SK-N-SH (cell line): ENCODE measurements at regions not wholly inside any gene's neighbourhood (a gene's known extent, or its start where the extent isn't known, plus 50 kb on each side); places are given as distances from the start of the nearest gene placed in this dataset.

ENCODE experiments used
- CTCF ChIA-PET: fragments of 300-600, 350-600 bp; formaldehyde crosslinking; extraction: SDS; loops from one replicate; lab custom pipeline; 2021; lab: Yijun Ruan, JAX
- POLR2A ChIA-PET: fragments of 350-600 bp; sonication (Branson Sonifier 250); formaldehyde crosslinking; extraction: SDS; loops from one replicate; lab custom pipeline; 2020; ENCODE audit warnings: antibody characterized with exemption, inconsistent platforms; lab: Yijun Ruan, JAX
- DNase-seq: peaks from one replicate; pipeline ENCODE4 v3.0.0; 2012
- H2AFZ ChIP-seq: fragments of 200-600 bp; sonication (generic); 2 replicates; pipeline ENCODE4 v1.8.1; 2016; ENCODE audit warnings: antibody characterized with exemption, mild to moderate bottlenecking, low read depth
- H3F3A ChIP-seq: fragments of 200-600 bp; sonication (generic); replicated peaks from 2 replicates; pipeline ENCODE3; 2016; ENCODE audit warnings: antibody characterized with exemption, mild to moderate bottlenecking; ENCODE audit not compliant: insufficient read depth
- H3K27ac ChIP-seq, 2 experiments: fragments of 200-500 bp in 1 of 2; fragments of 200-600 bp in 1 of 2; sonication (Bioruptor generic) in 1 of 2; sonication (generic), shearing (Covaris generic) in 1 of 2; 2 replicates each; pipeline versions ENCODE4 v1.5.1 to v1.6.1; 2014 to 2016; ENCODE audit warnings: low read depth in 2 of 2, inconsistent platforms in 1 of 2, low read length in 1 of 2, mild to moderate bottlenecking in 1 of 2, mixed read lengths in 1 of 2
- H3K27me3 ChIP-seq: fragments of 200-600 bp; sonication (generic), shearing (Covaris generic); 2 replicates; pipeline ENCODE4 v1.6.1; 2016; ENCODE audit warnings: mixed run types; ENCODE audit not compliant: insufficient read depth
- H3K36me3 ChIP-seq, 2 experiments: fragments of 200-500 bp in 1 of 2; fragments of 200-600 bp in 1 of 2; sonication (Bioruptor generic) in 1 of 2; sonication (generic) in 1 of 2; replicated peaks in 1 of 2; 2 replicates each; pipeline versions ENCODE3 to v1.5.1; 2014 to 2016; ENCODE audit warnings: low read length in 1 of 2, mild to moderate bottlenecking in 1 of 2; ENCODE audit not compliant: insufficient read depth in 2 of 2, control insufficient read depth in 1 of 2
- H3K4me1 ChIP-seq, 2 experiments: fragments of 200-500 bp in 1 of 2; fragments of 200-600 bp in 1 of 2; sonication (Bioruptor generic) in 1 of 2; sonication (generic), shearing (Covaris generic) in 1 of 2; 2 replicates each; pipeline versions ENCODE4 v1.5.1 to v1.6.1; 2014 to 2016; ENCODE audit warnings: low read depth in 1 of 2, low read length in 1 of 2, mixed run types in 1 of 2; ENCODE audit not compliant: insufficient read depth in 2 of 2, control insufficient read depth in 1 of 2
- H3K4me2 ChIP-seq: fragments of 200-600 bp; sonication (generic), shearing (Covaris generic); 2 replicates; pipeline ENCODE4 v1.6.1; 2017; ENCODE audit warnings: mixed run types
- H3K4me3 ChIP-seq, 2 experiments: fragments of 200-500 bp in 1 of 2; fragments of 200-600 bp in 1 of 2; sonication (Bioruptor generic) in 1 of 2; sonication (generic), shearing (Covaris generic) in 1 of 2; 2 replicates each; pipeline versions ENCODE4 v1.5.1 to v1.8.1; 2014 to 2016; ENCODE audit warnings: low read depth in 2 of 2, inconsistent platforms in 1 of 2, low read length in 1 of 2, mild to moderate bottlenecking in 1 of 2, mixed read lengths in 1 of 2, moderate library complexity in 1 of 2
- H3K79me2 ChIP-seq: fragments of 200-600 bp; sonication (generic); 2 replicates; pipeline ENCODE4 v1.8.1; 2017; ENCODE audit warnings: mild to moderate bottlenecking; ENCODE audit not compliant: insufficient read depth
- H3K9ac ChIP-seq: fragments of 200-600 bp; sonication (generic); 2 replicates; pipeline ENCODE4 v1.6.1; 2017; ENCODE audit warnings: mixed run types
- H3K9me2 ChIP-seq: fragments of 200-600 bp; sonication (generic); 2 replicates; pipeline ENCODE4 v1.6.1; 2017; ENCODE audit warnings: mixed run types
- H3K9me3 ChIP-seq: fragments of 200-600 bp; sonication (generic); 2 replicates; pipeline ENCODE4 v1.6.1; 2017; ENCODE audit warnings: mixed run types, mild to moderate bottlenecking, moderate library complexity
- H4K20me1 ChIP-seq: fragments of 200-600 bp; sonication (generic); 2 replicates; pipeline ENCODE4 v1.6.1; 2017; ENCODE audit warnings: mild to moderate bottlenecking, mixed run types; ENCODE audit not compliant: insufficient read depth
- CHD2 ChIP-seq: fragments of 150-350 bp; IDR thresholded peaks from 2 replicates; pipeline ENCODE4 v1.6.1; 2018; ENCODE audit warnings: low read length; ENCODE audit not compliant: partially characterized antibody
- ELF1 ChIP-seq: IDR thresholded peaks from 2 replicates; pipeline ENCODE4 v1.4.0; 2012
- EP300 ChIP-seq, 2 experiments: IDR thresholded peaks; 2 replicates each; pipeline versions ENCODE4 v1.4.0 to v1.6.1; 2012; ENCODE audit warnings: borderline replicate concordance in 1 of 2, low read depth in 1 of 2, low read length in 1 of 2
- FOXJ3 ChIP-seq: sonication (generic); formaldehyde crosslinking; IDR thresholded peaks from 2 replicates; pipeline ENCODE4 v1.5.1; 2020; ENCODE audit warnings: mild to moderate bottlenecking, missing genetic modification reagents
- FOXM1 ChIP-seq: IDR thresholded peaks from 2 replicates; pipeline ENCODE4 v1.4.0; 2012; ENCODE audit warnings: low read depth, mild to moderate bottlenecking
- MAX ChIP-seq: IDR thresholded peaks from 2 replicates; pipeline ENCODE4 v1.4.0; 2012; ENCODE audit warnings: low read depth
- POLR2AphosphoS5 ChIP-seq: IDR thresholded peaks from 2 replicates; pipeline ENCODE4 v1.6.1; 2012; ENCODE audit warnings: low read depth, low read length
- RAD21 ChIP-seq: IDR thresholded peaks from 2 replicates; pipeline ENCODE4 v1.6.1; 2012; ENCODE audit warnings: mild to moderate bottlenecking, low read length
- RCOR1 ChIP-seq: fragments of 150-350 bp; IDR thresholded peaks from 2 replicates; pipeline ENCODE4 v1.6.1; 2017; ENCODE audit warnings: antibody characterized with exemption, low read length
- RXRA ChIP-seq: IDR thresholded peaks from 2 replicates; pipeline ENCODE4 v1.4.0; 2012; ENCODE audit warnings: low read depth, mild to moderate bottlenecking, borderline replicate concordance
- SIN3A ChIP-seq: IDR thresholded peaks from 2 replicates; pipeline ENCODE4 v1.6.1; 2012; ENCODE audit warnings: low read depth, mild to moderate bottlenecking, low read length, moderate library complexity, borderline replicate concordance
- SMC3 ChIP-seq: IDR thresholded peaks from 2 replicates; pipeline ENCODE4 v1.6.1; 2012; ENCODE audit warnings: low read depth, low read length, improper control_type of control experiment
- TEAD4 ChIP-seq: IDR thresholded peaks from 2 replicates; pipeline ENCODE4 v1.4.0; 2012; ENCODE audit warnings: mild to moderate bottlenecking, borderline replicate concordance; ENCODE audit not compliant: insufficient read depth
- WGBS: methylation state at CpG from one replicate; pipeline ENCODE4 v1.1.6; 2017; ENCODE audit warnings: low lambda C conversion rate; 5-methylcytosine and 5-hydroxymethylcytosine counted together
- TF ChIP-seq, protein P1 (sequence below): IDR thresholded peaks from 2 replicates; pipeline ENCODE4 v1.4.0; 2012; ENCODE audit warnings: low read depth, borderline replicate concordance
- TF ChIP-seq, protein P2 (sequence below): IDR thresholded peaks from 2 replicates; pipeline ENCODE4; 2012
- TF ChIP-seq, protein P3 (sequence below): fragments of 200-600 bp; sonication (generic); IDR thresholded peaks from 2 replicates; pipeline ENCODE4 v1.6.1; 2017; ENCODE audit warnings: antibody characterized with exemption, mild to moderate bottlenecking, moderate library complexity
- TF ChIP-seq, protein P4 (sequence below): fragments of 150-350 bp; IDR thresholded peaks from 2 replicates; pipeline ENCODE4 v1.6.1; 2017; ENCODE audit warnings: antibody characterized with exemption, low read length, low read depth, borderline replicate concordance
- TF ChIP-seq, protein P5 (sequence below): IDR thresholded peaks from 2 replicates; pipeline ENCODE4 v1.6.1; 2012; ENCODE audit warnings: mild to moderate bottlenecking, low read depth, low read length, moderate library complexity

DNA sequence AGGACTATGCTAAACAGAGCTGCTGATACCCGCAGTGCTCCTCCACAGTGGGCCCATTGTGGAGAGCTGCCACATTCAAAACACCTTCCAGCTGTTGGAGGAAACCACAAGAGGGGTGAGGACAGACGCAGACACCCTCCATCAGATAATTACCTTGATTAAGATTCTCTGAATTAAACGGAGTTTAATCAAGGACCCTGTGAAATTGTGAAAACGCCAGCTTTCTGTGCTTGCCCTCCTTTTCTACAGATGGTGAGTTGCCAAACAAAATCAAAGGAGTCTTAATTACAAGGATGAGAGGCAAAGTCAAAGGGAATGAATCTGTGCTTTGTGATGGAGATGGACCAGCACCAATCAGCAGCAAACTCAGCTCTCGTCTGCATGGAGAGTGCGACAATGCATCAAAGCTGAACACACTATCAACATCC, 596.1 kb downstream of the ELAVL2 start:
- H3K36me3 ChIP-seq = no peaks in the 10 kb centered on the region
- H3K27ac ChIP-seq = no peak overlapping the region
- 11% methylated on average over 6 of the region's 6 CpGs for WGBS
- no peaks in the 10 kb centered on the region for H3K9me2 ChIP-seq
- no peaks in the 10 kb centered on the region for H3K27me3 ChIP-seq
- no peak overlapping the region for H3K9ac ChIP-seq
- H3K4me1 ChIP-seq = no peaks in the 10 kb centered on the region
- H3K79me2 ChIP-seq = no peaks in the 10 kb centered on the region
- no peak overlapping the region for H3K4me2 ChIP-seq
- TF ChIP-seq FOXJ3 (CRISPR knock-in tag) (no peak), CHD2 (no peak), EP300 (IDR thresholded peaks at IDR 0.05; ENCODE audit: borderline replicate concordance in 1 of 2, low read depth in 1 of 2, low read length in 1 of 2) (no peak), FOXM1 (no peak), ELF1 (no peak), TEAD4 (no peak), POLR2AphosphoS5 (no peak), RCOR1 (no peak), MAX (no peak), RAD21 (no peak), SMC3 (no peak), SIN3A (no peak), RXRA (no peak)
- TF ChIP-seq, protein P1, sequence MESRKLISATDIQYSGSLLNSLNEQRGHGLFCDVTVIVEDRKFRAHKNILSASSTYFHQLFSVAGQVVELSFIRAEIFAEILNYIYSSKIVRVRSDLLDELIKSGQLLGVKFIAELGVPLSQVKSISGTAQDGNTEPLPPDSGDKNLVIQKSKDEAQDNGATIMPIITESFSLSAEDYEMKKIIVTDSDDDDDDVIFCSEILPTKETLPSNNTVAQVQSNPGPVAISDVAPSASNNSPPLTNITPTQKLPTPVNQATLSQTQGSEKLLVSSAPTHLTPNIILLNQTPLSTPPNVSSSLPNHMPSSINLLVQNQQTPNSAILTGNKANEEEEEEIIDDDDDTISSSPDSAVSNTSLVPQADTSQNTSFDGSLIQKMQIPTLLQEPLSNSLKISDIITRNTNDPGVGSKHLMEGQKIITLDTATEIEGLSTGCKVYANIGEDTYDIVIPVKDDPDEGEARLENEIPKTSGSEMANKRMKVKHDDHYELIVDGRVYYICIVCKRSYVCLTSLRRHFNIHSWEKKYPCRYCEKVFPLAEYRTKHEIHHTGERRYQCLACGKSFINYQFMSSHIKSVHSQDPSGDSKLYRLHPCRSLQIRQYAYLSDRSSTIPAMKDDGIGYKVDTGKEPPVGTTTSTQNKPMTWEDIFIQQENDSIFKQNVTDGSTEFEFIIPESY = no peak
- TF ChIP-seq, protein P2, sequence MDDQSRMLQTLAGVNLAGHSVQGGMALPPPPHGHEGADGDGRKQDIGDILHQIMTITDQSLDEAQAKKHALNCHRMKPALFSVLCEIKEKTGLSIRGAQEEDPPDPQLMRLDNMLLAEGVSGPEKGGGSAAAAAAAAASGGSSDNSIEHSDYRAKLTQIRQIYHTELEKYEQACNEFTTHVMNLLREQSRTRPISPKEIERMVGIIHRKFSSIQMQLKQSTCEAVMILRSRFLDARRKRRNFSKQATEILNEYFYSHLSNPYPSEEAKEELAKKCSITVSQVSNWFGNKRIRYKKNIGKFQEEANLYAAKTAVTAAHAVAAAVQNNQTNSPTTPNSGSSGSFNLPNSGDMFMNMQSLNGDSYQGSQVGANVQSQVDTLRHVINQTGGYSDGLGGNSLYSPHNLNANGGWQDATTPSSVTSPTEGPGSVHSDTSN = no peak
- TF ChIP-seq, protein P3, sequence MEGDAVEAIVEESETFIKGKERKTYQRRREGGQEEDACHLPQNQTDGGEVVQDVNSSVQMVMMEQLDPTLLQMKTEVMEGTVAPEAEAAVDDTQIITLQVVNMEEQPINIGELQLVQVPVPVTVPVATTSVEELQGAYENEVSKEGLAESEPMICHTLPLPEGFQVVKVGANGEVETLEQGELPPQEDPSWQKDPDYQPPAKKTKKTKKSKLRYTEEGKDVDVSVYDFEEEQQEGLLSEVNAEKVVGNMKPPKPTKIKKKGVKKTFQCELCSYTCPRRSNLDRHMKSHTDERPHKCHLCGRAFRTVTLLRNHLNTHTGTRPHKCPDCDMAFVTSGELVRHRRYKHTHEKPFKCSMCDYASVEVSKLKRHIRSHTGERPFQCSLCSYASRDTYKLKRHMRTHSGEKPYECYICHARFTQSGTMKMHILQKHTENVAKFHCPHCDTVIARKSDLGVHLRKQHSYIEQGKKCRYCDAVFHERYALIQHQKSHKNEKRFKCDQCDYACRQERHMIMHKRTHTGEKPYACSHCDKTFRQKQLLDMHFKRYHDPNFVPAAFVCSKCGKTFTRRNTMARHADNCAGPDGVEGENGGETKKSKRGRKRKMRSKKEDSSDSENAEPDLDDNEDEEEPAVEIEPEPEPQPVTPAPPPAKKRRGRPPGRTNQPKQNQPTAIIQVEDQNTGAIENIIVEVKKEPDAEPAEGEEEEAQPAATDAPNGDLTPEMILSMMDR = no peak
- TF ChIP-seq, protein P4, sequence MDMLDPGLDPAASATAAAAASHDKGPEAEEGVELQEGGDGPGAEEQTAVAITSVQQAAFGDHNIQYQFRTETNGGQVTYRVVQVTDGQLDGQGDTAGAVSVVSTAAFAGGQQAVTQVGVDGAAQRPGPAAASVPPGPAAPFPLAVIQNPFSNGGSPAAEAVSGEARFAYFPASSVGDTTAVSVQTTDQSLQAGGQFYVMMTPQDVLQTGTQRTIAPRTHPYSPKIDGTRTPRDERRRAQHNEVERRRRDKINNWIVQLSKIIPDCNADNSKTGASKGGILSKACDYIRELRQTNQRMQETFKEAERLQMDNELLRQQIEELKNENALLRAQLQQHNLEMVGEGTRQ = no peak
- TF ChIP-seq, protein P5, sequence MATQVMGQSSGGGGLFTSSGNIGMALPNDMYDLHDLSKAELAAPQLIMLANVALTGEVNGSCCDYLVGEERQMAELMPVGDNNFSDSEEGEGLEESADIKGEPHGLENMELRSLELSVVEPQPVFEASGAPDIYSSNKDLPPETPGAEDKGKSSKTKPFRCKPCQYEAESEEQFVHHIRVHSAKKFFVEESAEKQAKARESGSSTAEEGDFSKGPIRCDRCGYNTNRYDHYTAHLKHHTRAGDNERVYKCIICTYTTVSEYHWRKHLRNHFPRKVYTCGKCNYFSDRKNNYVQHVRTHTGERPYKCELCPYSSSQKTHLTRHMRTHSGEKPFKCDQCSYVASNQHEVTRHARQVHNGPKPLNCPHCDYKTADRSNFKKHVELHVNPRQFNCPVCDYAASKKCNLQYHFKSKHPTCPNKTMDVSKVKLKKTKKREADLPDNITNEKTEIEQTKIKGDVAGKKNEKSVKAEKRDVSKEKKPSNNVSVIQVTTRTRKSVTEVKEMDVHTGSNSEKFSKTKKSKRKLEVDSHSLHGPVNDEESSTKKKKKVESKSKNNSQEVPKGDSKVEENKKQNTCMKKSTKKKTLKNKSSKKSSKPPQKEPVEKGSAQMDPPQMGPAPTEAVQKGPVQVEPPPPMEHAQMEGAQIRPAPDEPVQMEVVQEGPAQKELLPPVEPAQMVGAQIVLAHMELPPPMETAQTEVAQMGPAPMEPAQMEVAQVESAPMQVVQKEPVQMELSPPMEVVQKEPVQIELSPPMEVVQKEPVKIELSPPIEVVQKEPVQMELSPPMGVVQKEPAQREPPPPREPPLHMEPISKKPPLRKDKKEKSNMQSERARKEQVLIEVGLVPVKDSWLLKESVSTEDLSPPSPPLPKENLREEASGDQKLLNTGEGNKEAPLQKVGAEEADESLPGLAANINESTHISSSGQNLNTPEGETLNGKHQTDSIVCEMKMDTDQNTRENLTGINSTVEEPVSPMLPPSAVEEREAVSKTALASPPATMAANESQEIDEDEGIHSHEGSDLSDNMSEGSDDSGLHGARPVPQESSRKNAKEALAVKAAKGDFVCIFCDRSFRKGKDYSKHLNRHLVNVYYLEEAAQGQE = no peak
- CTCF ChIA-PET = interaction anchor here (0.6 kb wide), 1 partner anchor 368 kb away, joined by 3 read pairs; no protein-coding TSS in a partner anchor
- DNase-seq = no peak
- no peaks in the 10 kb centered on the region for H3F3A ChIP-seq
- no peaks in the 10 kb centered on the region for H3K9me3 ChIP-seq
- no peaks in the 10 kb centered on the region for H4K20me1 ChIP-seq
- no peak overlapping the region for H3K4me3 ChIP-seq
- POLR2A ChIA-PET = no interaction called here
- H2AFZ ChIP-seq = no peak overlapping the region
